Neuronal stem cell (in vitro differentiated cells): ENCODE measurements at regions not wholly inside any gene's neighbourhood (a gene's known extent, or its start where the extent isn't known, plus 50 kb on each side); places are given as distances from the start of the nearest gene placed in this dataset.
"Not testable (repeated sequence)": the region's sequence is repeated elsewhere in the genome, so short reads cannot be mapped to it uniquely, and the experiment has no call there.

Source experiments
- DNase-seq: peaks from one replicate; pipeline ENCODE4 v3.0.0-alpha.2; 2013; ENCODE audit warnings: low spot score
- H2AFZ ChIP-seq: one replicate; pipeline ENCODE4 v1.6.1; 2013; ENCODE audit warnings: mild to moderate bottlenecking, low read length, inconsistent platforms
- H2AK5ac ChIP-seq: 2 replicates; pipeline ENCODE4 v1.6.1; 2013; ENCODE audit warnings: low read depth, mild to moderate bottlenecking, inconsistent platforms, low read length, moderate library complexity, mixed read lengths
- H2BK120ac ChIP-seq: 2 replicates; pipeline ENCODE4 v1.6.1; 2013; ENCODE audit warnings: low read depth, mild to moderate bottlenecking, inconsistent platforms, low read length, moderate library complexity, mixed read lengths
- H2BK12ac ChIP-seq: one replicate; pipeline ENCODE4 v1.6.1; 2013; ENCODE audit warnings: low read length, inconsistent platforms
- H2BK15ac ChIP-seq: 2 replicates; pipeline ENCODE4 v1.6.1; 2013; ENCODE audit warnings: mild to moderate bottlenecking, low read length, inconsistent platforms, mixed read lengths
- H2BK5ac ChIP-seq: one replicate; pipeline ENCODE4 v1.6.1; 2013; ENCODE audit warnings: inconsistent platforms, mild to moderate bottlenecking, low read length, moderate library complexity
- H3K14ac ChIP-seq: one replicate; pipeline ENCODE4 v1.6.1; 2013; ENCODE audit warnings: low read length, inconsistent platforms
- H3K18ac ChIP-seq: 2 replicates; pipeline ENCODE4 v1.6.1; 2013; ENCODE audit warnings: low read length, inconsistent platforms
- H3K23ac ChIP-seq: 2 replicates; pipeline ENCODE4 v1.6.1; 2013; ENCODE audit warnings: low read depth, mild to moderate bottlenecking, mixed read lengths, low read length, inconsistent platforms; ENCODE audit not compliant: poor library complexity
- H3K27ac ChIP-seq: replicated peaks from 3 replicates; pipeline ENCODE4 v1.5.1; 2013; ENCODE audit warnings: low read length, inconsistent platforms
- H3K27me3 ChIP-seq, 3 experiments: 2 replicates each; pipeline ENCODE4 v1.6.1; 2013; ENCODE audit warnings: low read length in 3 of 3, mild to moderate bottlenecking in 2 of 3, inconsistent platforms in 1 of 3, low read depth in 1 of 3, mixed read lengths in 1 of 3, moderate library complexity in 1 of 3; ENCODE audit not compliant: control insufficient read depth in 3 of 3, insufficient read depth in 3 of 3
- H3K36me3 ChIP-seq, 2 donors: replicated peaks in 1 of 2; 2 replicates each; pipeline ENCODE4 v1.6.1; 2013; ENCODE audit warnings: low read length in 2 of 2; ENCODE audit not compliant: control insufficient read depth in 2 of 2, insufficient read depth in 2 of 2
- H3K4ac ChIP-seq: 2 replicates; pipeline ENCODE4 v1.6.1; 2013; ENCODE audit warnings: inconsistent platforms, mild to moderate bottlenecking, low read length, moderate library complexity
- H3K4me1 ChIP-seq, 2 donors: 1 replicate in 1 of 2; 2 replicates in 1 of 2; pipeline ENCODE4 v1.6.1; 2013; ENCODE audit warnings: low read length in 2 of 2, low read depth in 1 of 2; ENCODE audit not compliant: control insufficient read depth in 2 of 2, insufficient read depth in 1 of 2
- H3K4me2 ChIP-seq: one replicate; pipeline ENCODE4 v1.6.1; 2013; ENCODE audit warnings: mild to moderate bottlenecking, low read length, inconsistent platforms; ENCODE audit not compliant: insufficient read depth, poor library complexity, severe bottlenecking
- H3K4me3 ChIP-seq, 2 donors: 2 replicates each; pipeline ENCODE4 v1.5.1; 2013; ENCODE audit warnings: low read length in 2 of 2, mild to moderate bottlenecking in 2 of 2, inconsistent platforms in 1 of 2, moderate library complexity in 1 of 2
- H3K79me1 ChIP-seq: one replicate; pipeline ENCODE4 v1.6.1; 2013; ENCODE audit warnings: low read depth, mild to moderate bottlenecking, inconsistent platforms, low read length, moderate library complexity
- H3K9ac ChIP-seq: one replicate; pipeline ENCODE4 v1.6.1; 2013; ENCODE audit warnings: mild to moderate bottlenecking, low read depth, low read length, inconsistent platforms; ENCODE audit not compliant: poor library complexity
- H3K9me3 ChIP-seq, 2 donors: replicated peaks in 1 of 2; 2 replicates each; pipeline versions ENCODE3 to v1.6.1; 2013; ENCODE audit warnings: low read length in 2 of 2, mild to moderate bottlenecking in 2 of 2, inconsistent platforms in 1 of 2, low read depth in 1 of 2, mixed read lengths in 1 of 2, moderate library complexity in 1 of 2; ENCODE audit not compliant: control insufficient read depth in 2 of 2, insufficient read depth in 1 of 2
- H4K8ac ChIP-seq: one replicate; pipeline ENCODE4 v1.6.1; 2013; ENCODE audit warnings: low read depth, mild to moderate bottlenecking, inconsistent platforms, low read length, moderate library complexity
- H4K91ac ChIP-seq: one replicate; pipeline ENCODE4 v1.6.1; 2013; ENCODE audit warnings: low read length, low read depth, mild to moderate bottlenecking, inconsistent platforms; ENCODE audit not compliant: poor library complexity
- WGBS, 2 donors: extraction: QIAGEN DNeasy Blood & Tissue Kit; methylation state at CpG; one replicate each; pipeline ENCODE4 v1.1.7; 2013; ENCODE audit warnings: missing lambda C conversion rate in 2 of 2, mixed read lengths in 1 of 2; ENCODE audit not compliant: insufficient read length in 2 of 2, insufficient replicate concordance in 1 of 2; ENCODE audit errors: extremely low coverage in 2 of 2; 5-methylcytosine and 5-hydroxymethylcytosine counted together

DNA sequence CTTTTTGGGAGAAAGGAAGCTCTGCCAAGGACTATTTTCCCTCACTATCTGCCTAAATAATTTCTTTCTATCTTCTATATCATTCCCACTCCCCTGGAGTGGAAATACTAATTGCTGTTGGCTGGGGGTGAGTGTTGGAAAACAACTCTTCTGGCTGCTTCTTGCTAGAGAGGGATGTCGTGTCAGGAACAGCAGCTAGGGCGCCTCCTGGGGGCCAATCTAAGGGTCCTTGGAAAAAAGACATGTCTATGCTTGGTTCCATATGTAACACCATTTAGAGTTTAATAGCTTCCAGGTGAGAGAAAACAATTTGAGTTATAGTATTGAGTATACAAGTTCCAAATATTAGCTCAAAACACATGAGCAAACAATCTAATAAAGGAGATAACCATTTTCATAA lies 111.3 kb downstream of the MAGEE1 start:
- no peaks in the 10 kb centered on the region for H3K36me3 ChIP-seq
- no peaks in the 10 kb centered on the region for H3K79me1 ChIP-seq
- H3K4ac ChIP-seq, result no peak overlapping the region
- H3K27me3 ChIP-seq, result no peaks in the 10 kb centered on the region
- H3K14ac ChIP-seq, result no peak overlapping the region
- H3K9me3 ChIP-seq, result no peaks in the 10 kb centered on the region
- no peak overlapping the region for H2BK120ac ChIP-seq
- WGBS, 2 donors, result no CpG with 5 or more reads among the region's 2 CpGs
- H3K23ac ChIP-seq, result no peak overlapping the region
- H4K91ac ChIP-seq, result no peak overlapping the region
- H4K8ac ChIP-seq, result no peak overlapping the region
- H2BK12ac ChIP-seq, result no peak overlapping the region
- H2BK5ac ChIP-seq, result no peak overlapping the region
- H3K18ac ChIP-seq, result no peak overlapping the region
- no peaks in the 10 kb centered on the region for H3K4me1 ChIP-seq
- H2BK15ac ChIP-seq, result no peak overlapping the region
- no peak overlapping the region for H3K4me3 ChIP-seq
- H3K4me2 ChIP-seq, result no peak overlapping the region
- no peak overlapping the region for H3K27ac ChIP-seq
- no peak overlapping the region for H3K9ac ChIP-seq
- H2AK5ac ChIP-seq, result no peak overlapping the region
- no peak overlapping the region for H2AFZ ChIP-seq
- no peak for DNase-seq

DNA sequence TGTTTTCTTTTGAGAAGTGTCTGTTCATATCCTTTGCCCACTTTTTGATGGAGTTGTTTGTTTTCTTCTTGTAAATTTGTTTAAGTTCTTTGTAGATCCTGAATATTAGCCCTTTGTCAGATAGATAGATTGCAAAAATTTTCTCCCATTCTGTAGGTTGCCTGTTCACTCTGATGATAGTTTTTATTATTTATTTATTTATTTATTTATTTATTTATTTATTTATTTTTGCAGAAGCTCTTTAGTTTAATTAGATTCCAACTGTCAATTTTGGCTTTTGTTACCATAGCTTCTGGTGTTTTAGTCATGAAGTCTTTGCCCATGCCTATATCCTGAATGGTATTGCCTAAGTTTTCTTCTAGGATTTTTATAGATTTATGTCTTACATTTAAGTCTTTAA lies 115.9 kb downstream of the MAGEE1 start:
- not testable (repeated sequence) for H2AK5ac ChIP-seq, H3K4me1 ChIP-seq, H2AFZ ChIP-seq, H3K79me1 ChIP-seq, H3K4ac ChIP-seq, H2BK5ac ChIP-seq, H3K27ac ChIP-seq, H3K14ac ChIP-seq, H3K23ac ChIP-seq, H2BK12ac ChIP-seq, H3K27me3 ChIP-seq, H3K4me2 ChIP-seq, H2BK15ac ChIP-seq, H3K18ac ChIP-seq, H3K4me3 ChIP-seq, H3K9me3 ChIP-seq, DNase-seq, H4K91ac ChIP-seq, H2BK120ac ChIP-seq, H3K36me3 ChIP-seq, H3K9ac ChIP-seq, H4K8ac ChIP-seq

DNA sequence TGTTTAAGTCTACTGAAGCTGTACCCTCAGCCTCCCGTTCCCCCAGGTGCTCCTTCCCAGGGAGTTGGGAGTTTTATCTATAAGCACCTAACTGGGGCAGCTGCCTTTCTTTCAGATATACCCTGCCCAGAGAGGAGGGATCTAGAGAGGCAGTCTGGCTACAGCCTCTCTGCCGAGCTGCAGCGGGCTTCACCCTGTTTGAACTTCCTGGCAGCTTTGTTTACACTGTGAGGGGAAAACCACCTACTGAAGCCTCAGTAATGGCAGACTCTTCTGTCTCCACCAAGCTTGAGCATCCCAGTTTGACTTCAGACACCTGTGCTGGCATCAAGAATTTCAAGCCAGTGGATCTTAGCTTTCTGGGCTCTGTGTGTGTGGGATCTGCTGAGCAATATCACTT lies 122.5 kb downstream of the MAGEE1 start:
- no peak overlapping the region for H2BK12ac ChIP-seq
- no peaks in the 10 kb centered on the region for H3K9me3 ChIP-seq
- no peak overlapping the region for H3K14ac ChIP-seq
- no peak overlapping the region for H2BK15ac ChIP-seq
- H4K91ac ChIP-seq, result no peak overlapping the region
- no peak overlapping the region for H2BK120ac ChIP-seq
- H3K4ac ChIP-seq, result no peak overlapping the region
- no peaks in the 10 kb centered on the region for H3K36me3 ChIP-seq
- H4K8ac ChIP-seq, result no peak overlapping the region
- no peaks in the 10 kb centered on the region for H3K4me1 ChIP-seq
- H3K79me1 ChIP-seq, result no peaks in the 10 kb centered on the region
- no peak overlapping the region for H3K18ac ChIP-seq
- no peak overlapping the region for H3K4me3 ChIP-seq
- H2AFZ ChIP-seq, result no peak overlapping the region
- DNase-seq, result no peak
- no peak overlapping the region for H3K9ac ChIP-seq
- H2BK5ac ChIP-seq, result no peak overlapping the region
- no peak overlapping the region for H3K27ac ChIP-seq
- H2AK5ac ChIP-seq, result no peak overlapping the region
- H3K27me3 ChIP-seq, result no peaks in the 10 kb centered on the region
- H3K4me2 ChIP-seq, result no peak overlapping the region
- no peak overlapping the region for H3K23ac ChIP-seq
- WGBS, 2 donors, result no CpG with 5 or more reads among the region's 3 CpGs

DNA sequence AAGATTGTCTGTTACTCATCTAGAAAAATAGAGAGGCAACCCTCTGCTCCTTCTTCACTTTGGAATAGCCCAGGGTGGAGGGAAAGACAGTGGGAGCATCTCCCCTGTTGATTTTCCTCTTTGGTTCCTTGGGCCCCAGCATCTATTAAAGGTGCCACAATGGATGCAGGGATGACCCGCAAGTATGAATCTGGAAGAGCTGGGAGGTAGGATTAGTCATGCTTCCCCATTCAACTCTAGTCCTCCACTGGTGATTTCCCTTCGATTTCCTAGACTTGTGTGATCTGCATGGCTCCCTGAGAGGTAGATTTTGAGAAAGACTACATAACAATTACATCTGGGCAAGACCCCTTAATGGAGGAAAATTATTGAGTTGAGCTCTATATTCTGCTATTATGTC lies 127.8 kb downstream of the MAGEE1 start:
- H3K14ac ChIP-seq, result no peak overlapping the region
- H3K4me2 ChIP-seq, result no peak overlapping the region
- H4K8ac ChIP-seq, result no peak overlapping the region
- H3K79me1 ChIP-seq, result no peaks in the 10 kb centered on the region
- H3K4ac ChIP-seq, result no peak overlapping the region
- no peak overlapping the region for H4K91ac ChIP-seq
- H3K27me3 ChIP-seq, result no peaks in the 10 kb centered on the region
- no peak overlapping the region for H2BK5ac ChIP-seq
- H2BK15ac ChIP-seq, result no peak overlapping the region
- no peak for DNase-seq
- no peak overlapping the region for H3K9ac ChIP-seq
- no peak overlapping the region for H2BK120ac ChIP-seq
- H2AK5ac ChIP-seq, result no peak overlapping the region
- H3K23ac ChIP-seq, result no peak overlapping the region
- H3K18ac ChIP-seq, result no peak overlapping the region
- WGBS, 2 donors, result no CpG with 5 or more reads among the region's 2 CpGs
- no peak overlapping the region for H3K27ac ChIP-seq
- H3K9me3 ChIP-seq, result no peaks in the 10 kb centered on the region
- H3K4me3 ChIP-seq, result no peak overlapping the region
- no peak overlapping the region for H2AFZ ChIP-seq
- no peaks in the 10 kb centered on the region for H3K36me3 ChIP-seq
- no peak overlapping the region for H2BK12ac ChIP-seq
- H3K4me1 ChIP-seq, result no peaks in the 10 kb centered on the region
